NCI-H1105 treated with DMSO at 0.1 percent for 48 hours (cell line): ENCODE measurements at regions not wholly inside any gene's neighbourhood (a gene's known extent, or its start where the extent isn't known, plus 50 kb on each side); places are given as distances from the start of the nearest gene placed in this dataset.
"Not testable (repeated sequence)": the region's sequence is repeated elsewhere in the genome, so short reads cannot be mapped to it uniquely, and the experiment has no call there.

Source experiments
- DNase-seq: peaks from one replicate; lab custom pipeline; 2025; lab: John Stamatoyannopoulos, UW

GRCh38 chr3:105979961-105980360 lies 111.1 kb upstream of the CBLB start:
- DNase-seq, result no peak

GRCh38 chr3:105982207-105982606 lies 113.4 kb upstream of the CBLB start:
- DNase-seq, result no peak

- no peak for DNase-seq
These were observed 116.0 kb upstream of the CBLB start for GRCh38 chr3:105984837-105985236.

GRCh38 chr3:105986343-105986742 lies 117.5 kb upstream of the CBLB start:
- DNase-seq, result not testable (repeated sequence)

- DNase-seq, result no peak
These were observed 119.0 kb upstream of the CBLB start for GRCh38 chr3:105987809-105988208.

GRCh38 chr3:105988540-105989212 lies 119.9 kb upstream of the CBLB start:
- no peak for DNase-seq

- DNase-seq, result no peak
These were observed 128.0 kb upstream of the CBLB start for GRCh38 chr3:105996781-105997180.

GRCh38 chr3:105997466-105997799 lies 128.6 kb upstream of the CBLB start:
- DNase-seq, result no peak

GRCh38 chr3:105997800-105998526 lies 129.2 kb upstream of the CBLB start:
- no peak for DNase-seq

- DNase-seq, result no peak
These were observed 131.0 kb upstream of the CBLB start for GRCh38 chr3:105999856-106000255.

GRCh38 chr3:106001923-106002322 lies 133.1 kb upstream of the CBLB start:
- no peak for DNase-seq

GRCh38 chr3:106004137-106004681 lies 135.4 kb upstream of the CBLB start:
- no peak for DNase-seq

- DNase-seq, result no peak
These were observed 136.0 kb upstream of the CBLB start for GRCh38 chr3:106004826-106005225.

- DNase-seq, result no peak
These were observed 137.2 kb upstream of the CBLB start for GRCh38 chr3:106006001-106006400.

- DNase-seq, result no peak
These were observed 137.8 kb upstream of the CBLB start for GRCh38 chr3:106006571-106006970.

- no peak for DNase-seq
These were observed 138.7 kb upstream of the CBLB start for GRCh38 chr3:106007512-106007911.

- no peak for DNase-seq
These were observed 140.0 kb upstream of the CBLB start for GRCh38 chr3:106008766-106009165.

GRCh38 chr3:106010829-106011228 lies 142.0 kb upstream of the CBLB start:
- no peak for DNase-seq

GRCh38 chr3:106013971-106014370 lies 145.2 kb upstream of the CBLB start:
- DNase-seq, result no peak

GRCh38 chr3:106014518-106014917 lies 145.7 kb upstream of the CBLB start:
- no peak for DNase-seq

GRCh38 chr3:106014971-106015370 lies 146.2 kb upstream of the CBLB start:
- no peak for DNase-seq

- no peak for DNase-seq
These were observed 149.3 kb upstream of the CBLB start for GRCh38 chr3:106018102-106018501.

- DNase-seq, result no peak
These were observed 150.2 kb upstream of the CBLB start for GRCh38 chr3:106018929-106019550.
